Upper lobe of right lung (tissue), 1 donor: ENCODE measurements at regions not wholly inside any gene's neighbourhood (a gene's known extent, or its start where the extent isn't known, plus 50 kb on each side); places are given as distances from the start of the nearest gene placed in this dataset.

Experiments used
- ATAC-seq: fragments of 200-7000 bp; cut with Tn5 transposase; one replicate; pipeline ENCODE4 v1.9.1; 2020; ENCODE audit warnings: mild to moderate bottlenecking, moderate library complexity
- DNase-seq: peaks from one replicate; pipeline ENCODE4 v3.0.0-alpha.2; 2020
- H3K27ac ChIP-seq: fragments of 200-600 bp; one replicate; pipeline ENCODE4 v1.8.0; 2022
- H3K27me3 ChIP-seq: fragments of 200-600 bp; one replicate; pipeline ENCODE4 v1.8.0; 2022; ENCODE audit warnings: mild to moderate bottlenecking
- H3K36me3 ChIP-seq: fragments of 200-600 bp; one replicate; pipeline ENCODE4 v1.8.0; 2022
- H3K4me1 ChIP-seq: fragments of 200-600 bp; one replicate; pipeline ENCODE4 v1.8.0; 2022
- H3K4me3 ChIP-seq: fragments of 200-600 bp; one replicate; pipeline ENCODE4 v1.8.0; 2022; ENCODE audit warnings: mild to moderate bottlenecking
- H3K9me3 ChIP-seq: fragments of 200-600 bp; one replicate; pipeline ENCODE4 v1.8.0; 2022
- CTCF ChIP-seq: fragments of 200-600 bp; IDR thresholded peaks from one replicate; pipeline ENCODE4 v1.8.0; 2022; ENCODE audit warnings: antibody characterized with exemption
- intact Hi-C: fragments of 100-400 bp; cut with DNase I; formaldehyde crosslinking; loops from one replicate; pipeline ENCODE4 v1.11.0; 2022
- donor health status: DM: no; HTN: yes; CAD: no; lungs with severe emphysema.

GRCh38 chrX:131762802-131763234, 218.9 kb downstream of the OR13H1 start:
- H3K4me1 ChIP-seq, result no peaks in the 10 kb centered on the region
- H3K36me3 ChIP-seq, result no peaks in the 10 kb centered on the region
- no peaks in the 10 kb centered on the region for H3K27me3 ChIP-seq
- intact Hi-C loops, result no loop called here
- H3K27ac ChIP-seq, result no peak overlapping the region
- H3K9me3 ChIP-seq, result no peaks in the 10 kb centered on the region
- TF ChIP-seq CTCF, result no peak
- ATAC-seq (no peak), DNase-seq (no peak)
- H3K4me3 ChIP-seq, result no peak overlapping the region

GRCh38 chrX:131763674-131764073, 219.8 kb downstream of the OR13H1 start:
- no peaks in the 10 kb centered on the region for H3K36me3 ChIP-seq
- no peaks in the 10 kb centered on the region for H3K9me3 ChIP-seq
- no peak for DNase-seq
- no peak for TF ChIP-seq CTCF
- no peaks in the 10 kb centered on the region for H3K27me3 ChIP-seq
- H3K27ac ChIP-seq, result no peak overlapping the region
- H3K4me3 ChIP-seq, result no peak overlapping the region
- ATAC-seq, result no peak
- H3K4me1 ChIP-seq, result no peaks in the 10 kb centered on the region
- intact Hi-C loops, result no loop called here

GRCh38 chrX:131764216-131764615, 220.3 kb downstream of the OR13H1 start:
- Histone ChIP-seq H3K9me3 (no peaks in the 10 kb centered on the region), H3K27ac (no peak overlapping the region), H3K36me3 (no peaks in the 10 kb centered on the region), H3K4me1 (no peaks in the 10 kb centered on the region), H3K4me3 (no peak overlapping the region), H3K27me3 (no peaks in the 10 kb centered on the region)
- TF ChIP-seq CTCF, result no peak
- ATAC-seq (no peak), DNase-seq (no peak)
- intact Hi-C loops, result no loop called here

- ATAC-seq, result no peak
- no peak overlapping the region for H3K27ac ChIP-seq
- intact Hi-C loops, result no loop called here
Measured at GRCh38 chrX:131778269-131779218, 234.7 kb downstream of the OR13H1 start.

GRCh38 chrX:131779306-131779705, 235.4 kb downstream of the OR13H1 start:
- H3K27me3 ChIP-seq, result no peaks in the 10 kb centered on the region
- no peaks in the 10 kb centered on the region for H3K4me1 ChIP-seq
- no peak for DNase-seq
- TF ChIP-seq CTCF, result no peak
- no peaks in the 10 kb centered on the region for H3K9me3 ChIP-seq
- H3K4me3 ChIP-seq, result no peak overlapping the region
- intact Hi-C loops, result no loop called here
- ATAC-seq, result no peak
- no peaks in the 10 kb centered on the region for H3K36me3 ChIP-seq
- no peak overlapping the region for H3K27ac ChIP-seq

More at GRCh38 chrX:131778269-131779218, 234.7 kb downstream of the OR13H1 start:
- no peaks in the 10 kb centered on the region for H3K36me3 ChIP-seq
- H3K9me3 ChIP-seq, result no peaks in the 10 kb centered on the region
- TF ChIP-seq CTCF, result no peak
- no peak for DNase-seq
- H3K4me1 ChIP-seq, result no peaks in the 10 kb centered on the region
- no peak overlapping the region for H3K4me3 ChIP-seq
- no peaks in the 10 kb centered on the region for H3K27me3 ChIP-seq
